ENCODE measurements at regions not wholly inside any gene's neighbourhood (a gene's known extent, or its start where the extent isn't known, plus 50 kb on each side); places are given as distances from the start of the nearest gene placed in this dataset.

GRCh38 chr6:3566812-3567211 is 110.0 kb upstream of the SLC22A23 start:
- no peaks in the 10 kb centered on the region for H3K9me3 ChIP-seq
- H3K27ac ChIP-seq = no peak overlapping the region
- H3K4me1 ChIP-seq = no peaks in the 10 kb centered on the region
- no peak for DNase-seq (ENCODE audit: extremely low spot score in 2 of 2)
- no peaks in the 10 kb centered on the region for H3K27me3 ChIP-seq
- H3K4me3 ChIP-seq = no peak overlapping the region
- H3K36me3 ChIP-seq = no peaks in the 10 kb centered on the region
- no peak for TF ChIP-seq CTCF (IDR thresholded peaks at IDR 0.05)
- no peak for TF ChIP-seq POLR2A (IDR thresholded peaks at IDR 0.05)
- TF ChIP-seq POLR2AphosphoS5 (IDR thresholded peaks at IDR 0.05; ENCODE audit: insufficient read depth in 1 of 2, low read depth in 1 of 2) = no peak
- intact Hi-C loops (cut with DNase I) = no loop called here

- intact Hi-C loops (cut with DNase I) = no loop called here
- no peaks in the 10 kb centered on the region for H3K27me3 ChIP-seq
- no peaks in the 10 kb centered on the region for H3K4me1 ChIP-seq
- H3K9me3 ChIP-seq = no peaks in the 10 kb centered on the region
- no peak for DNase-seq (ENCODE audit: extremely low spot score in 2 of 2)
- no peaks in the 10 kb centered on the region for H3K36me3 ChIP-seq
- H3K27ac ChIP-seq = no peak overlapping the region
- no peak overlapping the region for H3K4me3 ChIP-seq
- TF ChIP-seq CTCF (IDR thresholded peaks at IDR 0.05) (no peak), POLR2A (IDR thresholded peaks at IDR 0.05) (no peak), POLR2AphosphoS5 (IDR thresholded peaks at IDR 0.05; ENCODE audit: insufficient read depth in 1 of 2, low read depth in 1 of 2) (no peak)
Observed at GRCh38 chr6:3565291-3565690, 108.4 kb upstream of the SLC22A23 start.

GRCh38 chr6:3561725-3562124 is 104.9 kb upstream of the SLC22A23 start:
- no peak overlapping the region for H3K4me3 ChIP-seq
- no peaks in the 10 kb centered on the region for H3K36me3 ChIP-seq
- H3K27ac ChIP-seq = no peak overlapping the region
- intact Hi-C loops (cut with DNase I) = no loop called here
- no peaks in the 10 kb centered on the region for H3K9me3 ChIP-seq
- TF ChIP-seq POLR2AphosphoS5 (IDR thresholded peaks at IDR 0.05; ENCODE audit: insufficient read depth in 1 of 2, low read depth in 1 of 2) (no peak), POLR2A (IDR thresholded peaks at IDR 0.05) (no peak), CTCF (IDR thresholded peaks at IDR 0.05) (no peak)
- H3K27me3 ChIP-seq = no peaks in the 10 kb centered on the region
- no peak for DNase-seq (ENCODE audit: extremely low spot score in 2 of 2)
- no peaks in the 10 kb centered on the region for H3K4me1 ChIP-seq

GRCh38 chr6:3560211-3560610 is 103.4 kb upstream of the SLC22A23 start:
- Histone ChIP-seq H3K27ac (no peak overlapping the region), H3K4me3 (no peak overlapping the region), H3K9me3 (no peaks in the 10 kb centered on the region), H3K4me1 (no peaks in the 10 kb centered on the region), H3K36me3 (no peaks in the 10 kb centered on the region), H3K27me3 (no peaks in the 10 kb centered on the region)
- intact Hi-C loops (cut with DNase I) = no loop called here
- DNase-seq (ENCODE audit: extremely low spot score in 2 of 2) = no peak
- TF ChIP-seq CTCF (IDR thresholded peaks at IDR 0.05) (no peak), POLR2AphosphoS5 (IDR thresholded peaks at IDR 0.05; ENCODE audit: insufficient read depth in 1 of 2, low read depth in 1 of 2) (no peak), POLR2A (IDR thresholded peaks at IDR 0.05) (no peak)

GRCh38 chr6:3559561-3559960 is 102.7 kb upstream of the SLC22A23 start:
- no peaks in the 10 kb centered on the region for H3K4me1 ChIP-seq
- TF ChIP-seq POLR2AphosphoS5 (IDR thresholded peaks at IDR 0.05; ENCODE audit: insufficient read depth in 1 of 2, low read depth in 1 of 2) = no peak
- no peak for TF ChIP-seq CTCF (IDR thresholded peaks at IDR 0.05)
- no peak for TF ChIP-seq POLR2A (IDR thresholded peaks at IDR 0.05)
- no peaks in the 10 kb centered on the region for H3K36me3 ChIP-seq
- no peak for DNase-seq (ENCODE audit: extremely low spot score in 2 of 2)
- intact Hi-C loops (cut with DNase I) = no loop called here
- H3K9me3 ChIP-seq = no peaks in the 10 kb centered on the region
- H3K4me3 ChIP-seq = no peak overlapping the region
- H3K27ac ChIP-seq = no peak overlapping the region
- no peaks in the 10 kb centered on the region for H3K27me3 ChIP-seq
